ENCODE measurements at regions not wholly inside any gene's neighbourhood (a gene's known extent, or its start where the extent isn't known, plus 50 kb on each side); places are given as distances from the start of the nearest gene placed in this dataset.
"Not testable (repeated sequence)": the region's sequence is repeated elsewhere in the genome, so short reads cannot be mapped to it uniquely, and the experiment has no call there.

DNA sequence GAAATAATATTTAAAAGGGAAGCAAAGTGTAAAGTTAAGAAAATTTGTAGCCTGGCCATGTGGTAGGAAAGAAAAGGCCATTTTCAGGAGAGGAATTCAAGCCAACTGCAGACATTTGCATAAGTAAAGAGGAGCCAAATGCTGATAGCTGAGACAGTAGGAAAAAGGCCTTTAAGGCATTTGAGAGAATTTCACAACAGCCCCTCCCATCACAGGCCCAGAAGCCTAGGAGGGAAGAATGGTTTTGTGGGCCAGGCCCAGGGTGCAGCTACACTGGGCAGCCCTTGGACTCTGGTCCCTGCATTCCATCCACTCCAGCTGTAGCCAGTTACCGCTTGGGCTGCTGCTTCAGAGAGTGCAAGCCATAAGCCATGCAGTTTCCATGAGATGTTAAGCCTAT, 1556.8 kb downstream of the EFNA5 start:
- DNase-seq = no peak

DNA sequence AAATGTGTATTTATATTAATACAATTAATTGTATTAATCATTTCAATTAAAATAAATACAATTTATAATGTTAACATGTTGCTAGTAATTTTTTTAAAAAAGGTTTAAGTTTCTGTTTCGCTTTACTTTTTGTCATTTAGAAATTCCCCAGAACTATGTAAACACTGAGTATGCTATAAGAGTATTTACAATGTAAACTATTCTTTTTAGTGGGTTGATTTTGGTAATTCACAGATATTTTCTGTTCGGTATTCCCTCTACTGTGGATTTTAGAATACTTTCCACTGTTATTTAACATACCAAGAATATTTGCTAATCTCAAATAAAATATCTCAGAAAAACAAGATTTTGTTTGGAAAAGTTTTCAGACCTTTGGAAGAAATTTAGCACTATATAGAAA, 1564.4 kb downstream of the EFNA5 start:
- no peak for DNase-seq
- in situ Hi-C loops (cut with MboI; ENCODE audit: low pct_unique_long_range_greater_than_20kb, low sequenced_read_pairs) = no loop called here

More for the DNA sequence above, 1556.8 kb downstream of the EFNA5 start:
- in situ Hi-C loops (cut with MboI; ENCODE audit: low pct_unique_long_range_greater_than_20kb, low sequenced_read_pairs) = no loop called here

- no peak for DNase-seq
- in situ Hi-C loops (cut with MboI; ENCODE audit: low pct_unique_long_range_greater_than_20kb, low sequenced_read_pairs) = no loop called here
These were observed 1573.4 kb downstream of the EFNA5 start for GRCh38 chr5:106097340-106097739.

DNA sequence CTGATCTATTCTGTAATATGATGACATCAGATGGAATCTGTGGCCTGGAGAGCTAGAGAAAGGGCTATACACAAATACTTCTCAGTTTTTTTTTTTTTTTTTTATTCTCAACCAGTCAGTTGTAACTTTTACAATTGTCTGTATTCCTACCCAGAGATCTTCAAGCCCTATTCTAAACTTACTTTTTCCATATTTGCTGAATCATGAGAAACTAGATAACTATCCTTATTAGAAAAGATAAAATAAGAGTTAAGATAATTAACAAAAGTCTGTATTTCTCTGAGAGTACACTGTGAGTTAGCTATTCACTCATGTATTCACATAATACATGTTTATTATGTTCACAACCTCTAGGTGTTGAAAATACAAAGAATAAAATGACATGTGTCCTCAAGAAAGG, 1575.9 kb downstream of the EFNA5 start:
- DNase-seq = no peak
- in situ Hi-C loops (cut with MboI; ENCODE audit: low pct_unique_long_range_greater_than_20kb, low sequenced_read_pairs) = no loop called here

DNA sequence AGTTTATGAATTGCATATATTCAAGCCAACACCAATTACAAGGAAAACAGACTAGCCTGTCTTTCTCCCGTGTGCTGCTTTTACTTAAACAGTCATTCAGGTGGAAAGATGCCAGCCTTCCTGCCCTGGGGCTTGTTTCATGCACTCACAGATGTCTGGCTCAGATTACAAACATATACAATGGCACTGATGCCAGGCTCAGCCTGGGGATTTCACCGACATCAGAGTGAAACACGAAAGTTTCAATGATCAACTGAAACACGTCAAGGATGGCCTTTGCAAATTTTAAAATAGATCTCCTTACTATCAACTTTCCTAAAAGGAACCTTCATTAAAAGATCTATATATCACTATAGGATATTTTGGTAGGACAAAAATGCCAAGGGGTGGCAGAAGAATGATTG, 1576.5 kb downstream of the EFNA5 start:
- in situ Hi-C loops (cut with MboI; ENCODE audit: low pct_unique_long_range_greater_than_20kb, low sequenced_read_pairs) = no loop called here
- no peak for DNase-seq

DNA sequence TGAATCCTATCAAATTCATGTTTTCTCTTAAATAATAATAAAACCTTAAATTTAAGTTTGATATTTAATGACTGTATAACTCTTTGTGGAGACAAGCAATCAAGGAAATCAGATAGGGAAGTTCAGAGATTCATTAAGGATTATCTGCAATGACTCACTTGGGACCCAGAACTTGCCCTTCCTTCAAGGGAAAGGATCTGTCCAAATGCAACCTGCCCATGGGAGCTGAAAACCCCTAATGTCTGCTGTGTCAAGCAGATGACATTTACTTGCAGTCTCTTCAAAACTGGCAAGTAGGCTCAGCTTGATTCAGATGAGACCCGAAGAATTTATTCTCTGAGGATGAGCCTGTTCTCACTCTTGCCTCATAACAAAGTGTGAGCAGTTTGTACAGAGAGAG, 1577.6 kb downstream of the EFNA5 start:
- in situ Hi-C loops (cut with MboI; ENCODE audit: low pct_unique_long_range_greater_than_20kb, low sequenced_read_pairs) = no loop called here
- no peak for DNase-seq

DNA sequence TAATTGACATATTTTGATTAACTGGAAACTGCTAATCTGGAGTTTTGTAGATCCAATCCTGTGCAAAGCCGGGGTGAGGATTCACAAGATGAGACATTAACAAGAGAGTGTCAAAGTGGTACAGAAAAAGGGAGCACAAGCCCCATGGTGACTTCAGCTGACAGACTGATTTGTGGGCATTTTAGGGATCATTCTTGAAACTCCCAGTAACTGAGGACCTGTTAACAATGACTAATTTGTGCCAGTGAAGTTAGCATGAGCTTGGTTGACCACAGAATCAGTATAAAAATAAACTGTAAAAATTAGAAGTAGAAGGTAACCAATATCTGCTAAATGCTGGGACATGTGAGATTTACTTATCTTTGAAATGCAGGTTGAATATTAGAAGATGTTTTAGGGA, 1578.3 kb downstream of the EFNA5 start:
- in situ Hi-C loops (cut with MboI; ENCODE audit: low pct_unique_long_range_greater_than_20kb, low sequenced_read_pairs) = no loop called here
- no peak for DNase-seq

GRCh38 chr5:106089073-106089472, 1581.7 kb downstream of the EFNA5 start:
- in situ Hi-C loops (cut with MboI; ENCODE audit: low pct_unique_long_range_greater_than_20kb, low sequenced_read_pairs) = no loop called here

GRCh38 chr5:106088462-106088861, 1582.3 kb downstream of the EFNA5 start:
- no peak for DNase-seq
- in situ Hi-C loops (cut with MboI; ENCODE audit: low pct_unique_long_range_greater_than_20kb, low sequenced_read_pairs) = no loop called here

More at GRCh38 chr5:106089073-106089472, 1581.7 kb downstream of the EFNA5 start:
- no peak for DNase-seq

DNA sequence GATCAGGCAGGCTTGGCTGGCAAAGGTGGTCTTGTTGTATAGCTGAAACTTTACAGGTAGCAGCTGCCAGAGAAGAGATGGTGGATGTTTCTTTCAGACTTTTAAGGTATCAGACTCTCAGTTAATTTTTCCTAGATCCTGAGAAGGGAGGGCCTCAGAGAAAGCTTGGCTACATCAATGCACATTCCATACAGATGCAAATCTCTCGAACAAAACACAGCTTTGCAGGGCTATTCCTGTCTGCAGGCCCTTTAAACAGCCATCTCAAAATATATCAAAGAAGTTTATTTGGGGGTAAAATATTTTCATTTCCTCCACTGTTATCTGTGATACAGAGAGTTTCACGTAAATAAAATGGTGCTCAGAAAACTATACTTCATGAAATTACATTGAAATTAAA, 1584.4 kb downstream of the EFNA5 start:
- in situ Hi-C loops (cut with MboI; ENCODE audit: low pct_unique_long_range_greater_than_20kb, low sequenced_read_pairs) = no loop called here

GRCh38 chr5:106085556-106085955, 1585.2 kb downstream of the EFNA5 start:
- in situ Hi-C loops (cut with MboI; ENCODE audit: low pct_unique_long_range_greater_than_20kb, low sequenced_read_pairs) = no loop called here
- DNase-seq = no peak

More for the DNA sequence above, 1584.4 kb downstream of the EFNA5 start:
- no peak for DNase-seq

DNA sequence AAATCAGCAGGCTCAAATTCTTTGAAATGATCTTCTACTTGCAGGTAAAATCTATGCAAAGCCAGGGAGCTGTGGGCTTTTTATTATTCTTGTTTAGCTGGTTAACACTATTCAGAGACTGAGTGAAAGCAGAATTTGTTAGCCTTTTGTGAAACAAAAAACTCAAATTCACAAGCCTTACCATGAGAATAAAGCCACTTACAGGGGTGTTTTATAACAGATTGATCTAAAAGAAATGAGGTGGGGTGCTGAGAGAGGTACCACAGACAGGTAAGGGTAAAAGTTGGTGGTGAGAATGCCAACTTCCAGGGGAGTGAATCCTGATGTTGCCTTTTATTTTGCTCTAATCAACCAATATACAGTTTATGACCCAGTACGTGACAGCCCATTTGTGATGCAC, 1585.6 kb downstream of the EFNA5 start:
- no peak for DNase-seq
- in situ Hi-C loops (cut with MboI; ENCODE audit: low pct_unique_long_range_greater_than_20kb, low sequenced_read_pairs) = no loop called here

GRCh38 chr5:106080535-106080934, 1590.2 kb downstream of the EFNA5 start:
- in situ Hi-C loops (cut with MboI; ENCODE audit: low pct_unique_long_range_greater_than_20kb, low sequenced_read_pairs) = no loop called here
- DNase-seq = no peak

DNA sequence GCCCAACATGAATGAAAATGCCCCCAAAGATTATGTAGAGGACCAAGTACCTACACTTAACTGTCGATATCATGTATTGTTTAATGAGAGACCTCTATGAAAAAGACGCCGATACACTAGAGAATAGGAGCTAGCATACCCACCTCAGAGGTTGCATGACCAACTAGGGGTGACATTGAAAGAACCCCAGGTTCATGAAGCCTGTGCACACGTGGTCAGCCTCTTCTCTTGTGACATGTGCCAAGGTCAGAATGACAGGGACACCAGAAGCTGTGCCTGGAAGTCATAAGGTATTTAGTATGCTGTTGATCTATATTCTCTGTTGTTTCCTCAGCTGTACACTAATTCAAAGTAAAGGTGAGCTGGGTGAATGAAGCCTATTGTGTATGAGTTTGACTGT, 1594.1 kb downstream of the EFNA5 start:
- in situ Hi-C loops (cut with MboI; ENCODE audit: low pct_unique_long_range_greater_than_20kb, low sequenced_read_pairs) = no loop called here

GRCh38 chr5:106072208-106072607, 1598.5 kb downstream of the EFNA5 start:
- no peak for DNase-seq
- in situ Hi-C loops (cut with MboI; ENCODE audit: low pct_unique_long_range_greater_than_20kb, low sequenced_read_pairs) = no loop called here

More for the DNA sequence above, 1594.1 kb downstream of the EFNA5 start:
- no peak for DNase-seq

GRCh38 chr5:106047341-106047740, 1623.4 kb downstream of the EFNA5 start:
- no peak for DNase-seq
- in situ Hi-C loops (cut with MboI; ENCODE audit: low pct_unique_long_range_greater_than_20kb, low sequenced_read_pairs) = no loop called here

DNA sequence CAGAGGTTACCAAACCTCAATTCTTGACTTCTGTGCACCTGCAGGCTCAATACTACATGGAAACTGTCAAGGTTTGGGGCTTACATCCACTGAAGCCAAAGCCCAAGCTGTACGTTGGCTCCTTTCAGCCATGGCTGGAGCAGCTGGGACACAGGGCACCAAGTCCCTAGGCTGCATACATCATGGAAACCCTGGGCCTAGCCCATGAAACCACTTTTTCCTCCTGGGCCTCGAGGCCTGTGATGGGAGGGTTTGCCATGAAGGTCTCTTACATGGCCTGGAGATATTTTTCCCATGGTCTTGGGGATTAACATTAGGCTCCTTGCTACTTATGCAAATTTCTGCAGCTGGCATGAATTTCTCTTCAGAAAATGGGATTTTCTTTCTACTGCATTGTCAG, 1638.7 kb downstream of the EFNA5 start:
- in situ Hi-C loops (cut with MboI; ENCODE audit: low pct_unique_long_range_greater_than_20kb, low sequenced_read_pairs); DNase-seq: not testable (repeated sequence)

DNA sequence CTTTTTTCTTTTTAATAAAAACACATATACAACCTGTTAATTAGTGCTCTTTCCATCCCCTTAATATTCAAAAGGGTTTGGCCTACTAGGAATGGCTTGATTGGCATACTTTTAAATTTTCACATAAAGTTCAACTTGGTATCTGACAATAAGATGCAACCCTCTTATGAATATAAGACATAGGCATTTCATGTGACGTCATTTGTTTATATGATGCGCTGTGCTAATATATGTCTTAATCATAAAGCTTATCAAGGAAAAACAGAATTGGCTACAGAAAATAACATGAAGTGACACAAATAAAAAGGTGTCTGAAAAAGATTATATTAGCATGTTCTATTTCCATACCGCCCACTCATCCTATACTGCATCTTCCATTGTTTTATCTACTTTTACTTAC, 1642.4 kb downstream of the EFNA5 start:
- in situ Hi-C loops (cut with MboI; ENCODE audit: low pct_unique_long_range_greater_than_20kb, low sequenced_read_pairs) = no loop called here
- DNase-seq = no peak

DNA sequence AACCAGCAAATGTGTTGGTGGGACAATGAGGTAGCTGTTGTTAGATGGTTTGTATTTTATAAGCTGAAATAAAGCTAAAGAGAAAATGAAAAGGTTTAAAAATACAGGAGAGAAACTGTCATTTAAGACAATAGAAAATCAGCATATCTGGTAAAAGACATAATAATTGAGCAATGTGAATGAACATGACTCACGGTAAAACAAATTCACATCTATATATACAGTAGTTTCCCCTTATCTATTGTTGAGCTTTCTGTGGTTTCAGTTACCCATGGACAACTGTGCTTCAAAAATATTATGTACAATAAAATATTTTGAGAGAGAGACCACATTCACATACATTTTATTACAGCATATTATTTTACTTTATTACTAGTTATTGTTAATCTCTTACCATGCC, 1649.8 kb downstream of the EFNA5 start:
- no peak for DNase-seq
- in situ Hi-C loops (cut with MboI; ENCODE audit: low pct_unique_long_range_greater_than_20kb, low sequenced_read_pairs) = no loop called here

- DNase-seq = no peak
- in situ Hi-C loops (cut with MboI; ENCODE audit: low pct_unique_long_range_greater_than_20kb, low sequenced_read_pairs) = no loop called here
These were observed 1651.5 kb downstream of the EFNA5 start for GRCh38 chr5:106019261-106019660.

DNA sequence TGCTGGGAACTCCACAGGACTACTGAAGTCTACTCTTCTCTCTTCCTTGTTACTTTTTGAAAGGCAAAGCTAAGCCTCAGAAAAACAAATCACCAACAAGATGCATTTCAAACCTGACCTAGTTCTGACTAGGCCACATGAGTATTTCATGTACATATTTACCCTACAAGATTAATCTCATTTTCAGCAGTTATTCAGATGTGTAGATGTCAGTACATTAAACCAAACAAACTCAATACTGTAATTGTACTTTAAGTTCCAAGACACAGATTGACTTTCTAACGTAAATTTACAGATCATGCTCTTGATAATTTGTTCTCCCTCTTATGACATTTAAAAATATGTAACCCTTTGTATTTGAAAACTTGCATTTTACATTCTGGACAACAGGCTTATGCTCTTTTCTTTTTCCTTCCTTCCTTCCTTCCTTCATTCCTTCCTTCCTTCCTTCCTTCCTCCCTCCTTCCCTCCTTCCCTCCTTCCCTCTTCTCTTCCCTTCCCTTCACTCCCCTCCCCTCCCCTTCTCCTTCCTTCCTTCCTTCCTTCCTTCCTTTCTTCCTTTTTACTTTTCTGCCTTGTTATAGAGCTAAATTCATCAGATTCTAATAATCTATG, 1653.4 kb downstream of the EFNA5 start:
- in situ Hi-C loops (cut with MboI; ENCODE audit: low pct_unique_long_range_greater_than_20kb, low sequenced_read_pairs) = no loop called here
- DNase-seq = no peak

- DNase-seq = no peak
- in situ Hi-C loops (cut with MboI; ENCODE audit: low pct_unique_long_range_greater_than_20kb, low sequenced_read_pairs) = no loop called here
These were observed 1656.5 kb downstream of the EFNA5 start for GRCh38 chr5:106014262-106014661.
